ENCODE measurements at regions not wholly inside any gene's neighbourhood (a gene's known extent, or its start where the extent isn't known, plus 50 kb on each side); places are given as distances from the start of the nearest gene placed in this dataset.

- no peak for TF ChIP-seq CTCF (IDR thresholded peaks at IDR 0.05)
- no peak for TF ChIP-seq POLR2A (IDR thresholded peaks at IDR 0.05)
Observed at GRCh38 chr18:24754583-24755253, 294.3 kb downstream of the HRH4 start.
